HFFc6 (cell line): ENCODE measurements at regions not wholly inside any gene's neighbourhood (a gene's known extent, or its start where the extent isn't known, plus 50 kb on each side); places are given as distances from the start of the nearest gene placed in this dataset.

Source experiments
- DNase-seq: peaks from one replicate; pipeline ENCODE4 v3.0.0-alpha.2; 2018
- H3K27ac Mint-ChIP-seq: 2 replicates; pipeline ENCODE4 v1.8.0; 2020; ENCODE audit warnings: mild to moderate bottlenecking, mixed read lengths
- H3K27me3 Mint-ChIP-seq: 2 replicates; pipeline ENCODE4 v1.8.0; 2021; ENCODE audit warnings: mild to moderate bottlenecking, moderate library complexity, mixed read lengths; ENCODE audit not compliant: insufficient read depth
- H3K36me3 Mint-ChIP-seq: 2 replicates; pipeline ENCODE4 v1.8.0; 2021; ENCODE audit warnings: low read depth, mixed read lengths
- H3K4me1 Mint-ChIP-seq: 2 replicates; pipeline ENCODE4 v1.8.0; 2020; ENCODE audit warnings: low read depth, mixed read lengths
- H3K4me3 Mint-ChIP-seq: 2 replicates; pipeline ENCODE4 v1.8.0; 2020; ENCODE audit warnings: mild to moderate bottlenecking, moderate library complexity, mixed read lengths
- H3K9me3 Mint-ChIP-seq: 2 replicates; pipeline ENCODE4 v1.8.0; 2020; ENCODE audit warnings: mild to moderate bottlenecking, mixed read lengths
- TF ChIP-seq, protein P1 (sequence below): fragments of 200-600 bp; sonication (generic); IDR thresholded peaks from 2 replicates; pipeline ENCODE4 v1.5.0; 2021; ENCODE audit warnings: antibody characterized with exemption, mild to moderate bottlenecking

DNA sequence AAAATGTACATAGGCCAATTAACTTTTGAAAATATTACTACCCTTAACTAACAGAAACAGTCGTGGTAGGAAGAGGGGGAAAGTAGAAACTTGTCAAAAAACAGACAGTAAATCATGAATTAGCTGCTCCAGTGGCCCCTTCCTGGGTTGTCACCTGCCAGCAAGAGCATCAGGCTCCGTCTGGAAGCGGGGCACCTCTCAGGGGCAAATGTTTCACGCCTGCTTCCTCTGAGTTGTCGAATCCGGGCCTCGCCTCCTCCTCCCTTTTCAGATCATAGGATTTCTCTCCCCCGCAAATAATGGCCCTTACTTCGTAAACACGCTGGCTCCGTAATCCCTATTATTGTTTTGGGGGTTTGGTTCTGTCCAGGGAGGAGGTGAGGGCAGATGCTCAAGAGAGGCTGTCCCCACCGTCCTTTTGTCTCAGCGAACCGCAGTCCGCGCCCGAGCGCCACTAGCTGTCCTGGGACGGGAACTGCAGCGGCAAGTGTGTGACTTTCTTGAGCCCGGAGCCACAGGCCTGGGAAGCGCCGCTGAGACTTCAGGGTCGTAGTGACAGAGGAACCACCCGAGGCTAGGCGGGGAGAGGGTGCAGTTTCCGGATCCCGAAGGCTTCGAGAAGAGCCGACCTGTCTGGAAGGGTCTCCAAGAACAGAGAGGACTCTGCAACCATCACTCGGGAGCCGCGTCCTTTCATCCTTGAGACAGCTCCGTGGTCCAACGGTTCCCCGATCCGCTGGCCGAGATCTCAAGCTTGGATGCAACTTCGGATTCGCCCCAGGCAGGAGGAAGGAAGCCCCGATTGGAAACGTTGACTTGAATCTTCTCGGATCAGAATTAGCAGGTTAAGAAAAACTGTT, 214.5 kb upstream of the ZNF184 start:
- H3K27me3 Mint-ChIP-seq, result peaks cover 7% of the 10 kb centered on the region
- peak overlapping the region; percentile 98 for H3K4me3 Mint-ChIP-seq
- TF ChIP-seq, protein P1, sequence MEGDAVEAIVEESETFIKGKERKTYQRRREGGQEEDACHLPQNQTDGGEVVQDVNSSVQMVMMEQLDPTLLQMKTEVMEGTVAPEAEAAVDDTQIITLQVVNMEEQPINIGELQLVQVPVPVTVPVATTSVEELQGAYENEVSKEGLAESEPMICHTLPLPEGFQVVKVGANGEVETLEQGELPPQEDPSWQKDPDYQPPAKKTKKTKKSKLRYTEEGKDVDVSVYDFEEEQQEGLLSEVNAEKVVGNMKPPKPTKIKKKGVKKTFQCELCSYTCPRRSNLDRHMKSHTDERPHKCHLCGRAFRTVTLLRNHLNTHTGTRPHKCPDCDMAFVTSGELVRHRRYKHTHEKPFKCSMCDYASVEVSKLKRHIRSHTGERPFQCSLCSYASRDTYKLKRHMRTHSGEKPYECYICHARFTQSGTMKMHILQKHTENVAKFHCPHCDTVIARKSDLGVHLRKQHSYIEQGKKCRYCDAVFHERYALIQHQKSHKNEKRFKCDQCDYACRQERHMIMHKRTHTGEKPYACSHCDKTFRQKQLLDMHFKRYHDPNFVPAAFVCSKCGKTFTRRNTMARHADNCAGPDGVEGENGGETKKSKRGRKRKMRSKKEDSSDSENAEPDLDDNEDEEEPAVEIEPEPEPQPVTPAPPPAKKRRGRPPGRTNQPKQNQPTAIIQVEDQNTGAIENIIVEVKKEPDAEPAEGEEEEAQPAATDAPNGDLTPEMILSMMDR, result peak; percentile 76
- peaks cover 6% of the 10 kb centered on the region for H3K4me1 Mint-ChIP-seq
- H3K9me3 Mint-ChIP-seq, result no peaks in the 10 kb centered on the region
- no peaks in the 10 kb centered on the region for H3K36me3 Mint-ChIP-seq
- H3K27ac Mint-ChIP-seq, result peak overlapping the region; percentile 85
- DNase-seq, result peak; percentile 85

DNA sequence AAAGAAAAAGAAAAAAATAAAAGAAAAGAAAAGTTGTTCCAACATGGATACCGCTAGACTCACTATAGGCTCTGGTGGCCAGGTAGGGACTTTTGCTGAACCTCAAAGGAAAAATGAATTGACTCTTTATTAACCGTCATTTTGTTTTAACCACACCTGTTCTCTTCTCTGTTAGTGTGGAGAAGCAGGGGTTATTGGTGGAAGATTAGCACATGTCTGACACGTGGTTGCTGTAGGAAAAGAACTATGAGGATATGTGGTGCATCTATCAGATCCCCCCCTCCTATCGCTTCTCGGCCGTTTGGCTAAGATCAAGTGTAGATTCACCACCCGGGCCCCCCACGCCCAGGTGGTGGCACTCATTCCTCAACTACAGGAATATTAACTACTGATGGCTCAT, 212.4 kb upstream of the ZNF184 start:
- DNase-seq, result no peak
- Mint-ChIP-seq H3K36me3 (no peaks in the 10 kb centered on the region; the same call in 1 of the 2 replicates), H3K4me1 (peaks cover 6% of the 10 kb centered on the region), H3K27me3 (peaks cover 11% of the 10 kb centered on the region), H3K9me3 (peaks cover 2% of the 10 kb centered on the region), H3K4me3 (no peak overlapping the region), H3K27ac (no peak overlapping the region)
- TF ChIP-seq, protein P1, result no peak

DNA sequence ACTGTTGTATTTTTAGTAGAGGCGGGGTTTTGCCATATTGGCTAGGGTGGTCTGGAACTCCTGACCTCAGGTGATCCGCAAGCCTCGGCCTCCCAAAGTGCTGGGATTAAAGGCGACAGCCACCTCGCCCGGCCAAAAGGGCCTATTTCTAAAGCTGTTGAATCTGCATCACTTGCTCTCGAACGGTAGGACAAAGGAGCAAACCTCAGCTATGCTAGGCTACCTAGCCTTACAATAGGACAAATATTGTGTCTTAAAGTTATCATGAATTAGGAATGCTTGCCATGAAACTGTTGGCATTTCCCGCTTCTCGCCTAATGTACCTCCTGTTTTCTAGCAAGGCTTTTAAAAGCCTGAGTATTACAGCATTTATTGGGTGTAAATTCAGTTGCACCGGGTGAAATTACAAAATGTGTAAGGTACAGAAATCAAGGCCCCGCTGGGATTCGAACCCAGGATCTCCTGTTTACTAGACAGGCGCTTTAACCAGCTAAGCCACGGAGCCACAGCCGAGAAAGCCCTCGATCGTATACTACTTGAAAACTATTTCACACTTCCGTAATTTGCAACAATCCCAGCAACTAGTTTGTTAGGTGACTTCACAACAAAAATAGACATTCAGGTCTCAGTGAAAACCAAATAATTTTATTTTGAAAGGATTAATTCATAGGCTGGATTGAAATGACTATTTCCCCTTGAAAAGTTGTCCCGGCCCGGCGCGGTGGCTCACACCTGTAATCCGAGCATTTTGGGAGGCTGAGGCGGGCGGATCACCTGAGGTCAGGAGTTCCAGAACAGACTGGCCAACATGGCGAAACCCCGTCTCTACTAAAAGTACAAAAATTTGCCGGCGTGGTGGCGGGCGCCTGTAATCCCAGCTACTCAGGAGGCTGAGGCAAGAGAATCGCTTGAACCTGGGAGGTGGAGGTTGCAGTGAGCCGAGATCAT, 211.6 kb upstream of the ZNF184 start:
- Mint-ChIP-seq H3K27ac (no peak overlapping the region; the same call in 1 of the 2 replicates), H3K27me3 (peaks cover 14% of the 10 kb centered on the region), H3K4me3 (no peak overlapping the region), H3K4me1 (peaks cover 6% of the 10 kb centered on the region), H3K36me3 (no peaks in the 10 kb centered on the region; the same call in 1 of the 2 replicates), H3K9me3 (peaks cover 10% of the 10 kb centered on the region)
- DNase-seq, result peak; percentile 96
- TF ChIP-seq, protein P1, result no peak

DNA sequence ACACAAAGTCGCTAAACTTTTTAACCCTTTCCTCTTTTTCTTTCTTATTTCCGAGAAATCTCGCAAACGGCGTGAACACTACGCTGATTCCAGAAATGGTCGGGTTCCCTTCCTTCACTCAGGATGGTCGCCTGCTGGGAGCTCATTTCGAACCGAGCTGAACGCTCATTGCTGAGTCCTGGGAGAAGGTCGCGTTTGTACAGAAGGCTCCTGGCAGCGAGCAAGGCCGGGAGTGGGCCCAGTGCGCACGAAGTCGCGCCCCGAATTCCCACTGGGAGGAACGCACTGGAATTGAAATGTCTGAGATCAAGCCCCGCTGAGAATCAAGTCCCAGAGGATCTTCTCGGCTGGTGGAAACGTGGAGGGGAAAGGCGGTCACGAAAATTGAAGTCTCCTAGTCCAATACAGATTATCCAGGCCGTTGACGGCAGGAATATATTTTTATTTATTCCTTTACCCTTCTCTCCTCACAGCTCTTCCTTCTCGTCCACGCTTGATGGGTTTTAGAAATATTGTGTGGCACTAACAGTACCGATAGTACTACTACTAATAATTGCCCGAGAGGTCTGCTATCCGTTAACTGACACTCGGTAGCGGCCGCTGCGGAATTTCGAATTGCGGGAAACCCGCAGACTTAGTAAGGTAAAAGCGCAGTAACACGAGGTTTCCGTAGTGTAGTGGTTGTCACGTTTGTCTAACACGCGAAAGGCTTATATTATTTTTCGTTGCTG, 207.2 kb upstream of the ZNF184 start:
- no peak for DNase-seq
- H3K27ac Mint-ChIP-seq, result no peak overlapping the region
- no peaks in the 10 kb centered on the region for H3K4me1 Mint-ChIP-seq
- no peak overlapping the region for H3K4me3 Mint-ChIP-seq
- H3K9me3 Mint-ChIP-seq, result peaks cover 12% of the 10 kb centered on the region
- no peaks in the 10 kb centered on the region; the same call in 1 of the 2 replicates for H3K36me3 Mint-ChIP-seq
- peaks cover 9% of the 10 kb centered on the region for H3K27me3 Mint-ChIP-seq
- TF ChIP-seq, protein P1, result no peak
